ENCODE measurements at regions not wholly inside any gene's neighbourhood (a gene's known extent, or its start where the extent isn't known, plus 50 kb on each side); places are given as distances from the start of the nearest gene placed in this dataset.

DNA sequence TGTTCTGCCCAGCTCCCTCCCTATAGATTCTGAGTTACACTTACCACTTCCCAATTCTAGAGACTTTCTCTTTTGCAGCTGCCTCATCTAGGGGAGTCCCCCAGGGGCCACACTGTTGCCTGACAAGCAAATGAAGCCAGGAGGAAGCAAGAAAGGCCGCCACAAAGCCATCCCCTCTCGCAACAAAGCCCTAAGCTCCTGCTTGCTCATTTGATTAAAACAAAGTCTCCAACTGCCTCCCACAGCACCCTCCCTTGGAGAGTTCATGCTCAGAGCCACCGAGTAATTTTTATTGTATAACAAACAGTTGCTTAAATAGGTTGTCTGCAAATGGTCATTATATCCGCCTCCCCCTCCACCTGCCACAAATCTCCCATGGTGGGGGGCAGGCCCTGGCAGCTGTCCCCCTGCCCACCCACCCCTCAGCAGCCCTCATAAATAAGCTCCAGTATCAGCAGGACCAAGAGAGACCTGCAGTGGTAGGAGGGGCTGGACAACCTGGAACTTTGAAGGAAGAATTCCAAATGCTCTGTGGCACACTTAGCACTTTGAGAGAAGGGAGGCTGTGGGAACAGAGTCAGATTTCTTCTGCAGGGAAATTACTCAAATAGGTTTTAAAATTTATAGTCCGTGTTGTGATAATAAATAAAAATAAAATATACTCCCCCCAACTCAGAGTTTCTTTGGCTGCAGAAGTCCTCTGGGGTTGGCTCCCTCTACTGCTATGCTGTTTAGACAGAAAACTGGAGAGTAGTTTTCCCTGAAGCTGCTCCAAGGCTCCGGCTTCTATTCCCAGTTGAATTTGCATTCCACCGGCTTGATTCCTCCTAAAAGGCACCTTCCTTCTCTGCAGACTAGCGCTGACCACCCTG lies 237.5 kb downstream of the TTLL7 start:
- TF ChIP-seq POLR2A (IDR thresholded peaks at IDR 0.05) (no peak), POLR2AphosphoS5 (IDR thresholded peaks at IDR 0.05) (no peak), EP300 (IDR thresholded peaks at IDR 0.05) (no peak)
- TF ChIP-seq, protein P1, sequence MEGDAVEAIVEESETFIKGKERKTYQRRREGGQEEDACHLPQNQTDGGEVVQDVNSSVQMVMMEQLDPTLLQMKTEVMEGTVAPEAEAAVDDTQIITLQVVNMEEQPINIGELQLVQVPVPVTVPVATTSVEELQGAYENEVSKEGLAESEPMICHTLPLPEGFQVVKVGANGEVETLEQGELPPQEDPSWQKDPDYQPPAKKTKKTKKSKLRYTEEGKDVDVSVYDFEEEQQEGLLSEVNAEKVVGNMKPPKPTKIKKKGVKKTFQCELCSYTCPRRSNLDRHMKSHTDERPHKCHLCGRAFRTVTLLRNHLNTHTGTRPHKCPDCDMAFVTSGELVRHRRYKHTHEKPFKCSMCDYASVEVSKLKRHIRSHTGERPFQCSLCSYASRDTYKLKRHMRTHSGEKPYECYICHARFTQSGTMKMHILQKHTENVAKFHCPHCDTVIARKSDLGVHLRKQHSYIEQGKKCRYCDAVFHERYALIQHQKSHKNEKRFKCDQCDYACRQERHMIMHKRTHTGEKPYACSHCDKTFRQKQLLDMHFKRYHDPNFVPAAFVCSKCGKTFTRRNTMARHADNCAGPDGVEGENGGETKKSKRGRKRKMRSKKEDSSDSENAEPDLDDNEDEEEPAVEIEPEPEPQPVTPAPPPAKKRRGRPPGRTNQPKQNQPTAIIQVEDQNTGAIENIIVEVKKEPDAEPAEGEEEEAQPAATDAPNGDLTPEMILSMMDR (IDR thresholded peaks at IDR 0.05), result no peak
